T-cell (primary cell): ENCODE measurements at regions not wholly inside any gene's neighbourhood (a gene's known extent, or its start where the extent isn't known, plus 50 kb on each side); places are given as distances from the start of the nearest gene placed in this dataset.
A peak's percentile ranks its signal among the peaks of the same experiment; 100 is the strongest.

ENCODE experiments used
- ATAC-seq, 4 experiments: fragments of 200-7000 bp in 3 of 4; fragments of 150-1000 bp in 1 of 4; cut with Tn5 transposase; replicated peaks in 1 of 4; 1 replicate in 3 of 4; 2 replicates in 1 of 4; pipeline ENCODE4 v1.10.0; 2021; ENCODE audit warnings: moderate library complexity in 3 of 4, mild to moderate bottlenecking in 2 of 4, moderate number of reproducible peaks in 1 of 4
- CTCF ChIA-PET, 2 donors: fragments of 300-600 bp; sonication (Branson Sonifier 250); formaldehyde crosslinking; loops; one replicate each; lab custom pipeline; 2022; ENCODE audit warnings: antibody characterized with exemption in 2 of 2; lab: Charles Lee
- POLR2A ChIA-PET, 2 donors: fragments of 300-600 bp; sonication (Branson Sonifier 250); formaldehyde crosslinking; loops; one replicate each; lab custom pipeline; 2022; ENCODE audit warnings: antibody characterized with exemption in 2 of 2; lab: Charles Lee
- DNase-seq, 35 experiments: peaks; one replicate each; pipeline versions ENCODE4 v3.0.0 to v3.0.0-alpha.2; 2013 to 2023
- H3K27ac ChIP-seq: one replicate; pipeline ENCODE4 v1.5.1; 2013; ENCODE audit warnings: low read length
- H3K27me3 ChIP-seq, 2 experiments: replicated peaks in 1 of 2; 1 replicate in 1 of 2; 2 replicates in 1 of 2; pipeline versions ENCODE4 v1.6.1 to v1.7.0; 2013; ENCODE audit warnings: low read length in 1 of 2, mixed read lengths in 1 of 2; ENCODE audit not compliant: control insufficient read depth in 2 of 2, insufficient read depth in 2 of 2; ENCODE audit errors: extremely low read depth in 1 of 2
- H3K36me3 ChIP-seq, 2 donors: 1 replicate in 1 of 2; 2 replicates in 1 of 2; pipeline versions ENCODE4 v1.6.1 to v1.7.0; 2013; ENCODE audit warnings: low read length in 1 of 2; ENCODE audit not compliant: control insufficient read depth in 2 of 2, insufficient read depth in 1 of 2; ENCODE audit errors: extremely low read depth in 1 of 2
- H3K4me1 ChIP-seq, 2 experiments: 1 replicate in 1 of 2; 2 replicates in 1 of 2; pipeline versions ENCODE4 v1.6.1 to v1.7.0; 2013; ENCODE audit warnings: low read length in 2 of 2, mixed read lengths in 1 of 2; ENCODE audit not compliant: insufficient read depth in 2 of 2, control insufficient read depth in 1 of 2; ENCODE audit errors: extremely low read depth in 1 of 2
- H3K4me3 ChIP-seq, 2 donors: 1 replicate in 1 of 2; 2 replicates in 1 of 2; pipeline versions ENCODE4 v1.5.1 to v1.7.0; 2013; ENCODE audit warnings: mild to moderate bottlenecking in 2 of 2, low read length in 1 of 2, moderate library complexity in 1 of 2; ENCODE audit not compliant: control insufficient read depth in 1 of 2; ENCODE audit errors: extremely low read depth in 1 of 2
- H3K9me3 ChIP-seq: 2 replicates; pipeline ENCODE4 v1.7.0; 2013
- H3K27ac Mint-ChIP-seq, 2 donors: one replicate each; pipeline ENCODE4 v1.8.0; 2020 to 2021; ENCODE audit warnings: mild to moderate bottlenecking in 2 of 2, mixed read lengths in 2 of 2
- H3K27me3 Mint-ChIP-seq, 2 donors: one replicate each; pipeline ENCODE4 v1.8.0; 2021 to 2022; ENCODE audit warnings: mixed read lengths in 2 of 2
- H3K36me3 Mint-ChIP-seq: one replicate; pipeline ENCODE4 v1.8.0; 2021; ENCODE audit warnings: mixed read lengths
- H3K4me1 Mint-ChIP-seq, 3 donors: one replicate each; pipeline ENCODE4 v1.8.0; 2020 to 2022; ENCODE audit warnings: mixed read lengths in 3 of 3, mild to moderate bottlenecking in 1 of 3
- H3K4me3 Mint-ChIP-seq, 3 donors: one replicate each; pipeline ENCODE4 v1.8.0; 2020 to 2022; ENCODE audit warnings: mild to moderate bottlenecking in 3 of 3, mixed read lengths in 3 of 3, moderate library complexity in 3 of 3
- H3K9me3 Mint-ChIP-seq, 3 donors: one replicate each; pipeline ENCODE4 v1.8.0; 2020 to 2022; ENCODE audit warnings: mixed read lengths in 3 of 3
- WGBS: methylation state at CpG from one replicate; pipeline ENCODE4 v1.1.5; 2013; ENCODE audit warnings: missing lambda C conversion rate; ENCODE audit not compliant: insufficient coverage; 5-methylcytosine and 5-hydroxymethylcytosine counted together

DNA sequence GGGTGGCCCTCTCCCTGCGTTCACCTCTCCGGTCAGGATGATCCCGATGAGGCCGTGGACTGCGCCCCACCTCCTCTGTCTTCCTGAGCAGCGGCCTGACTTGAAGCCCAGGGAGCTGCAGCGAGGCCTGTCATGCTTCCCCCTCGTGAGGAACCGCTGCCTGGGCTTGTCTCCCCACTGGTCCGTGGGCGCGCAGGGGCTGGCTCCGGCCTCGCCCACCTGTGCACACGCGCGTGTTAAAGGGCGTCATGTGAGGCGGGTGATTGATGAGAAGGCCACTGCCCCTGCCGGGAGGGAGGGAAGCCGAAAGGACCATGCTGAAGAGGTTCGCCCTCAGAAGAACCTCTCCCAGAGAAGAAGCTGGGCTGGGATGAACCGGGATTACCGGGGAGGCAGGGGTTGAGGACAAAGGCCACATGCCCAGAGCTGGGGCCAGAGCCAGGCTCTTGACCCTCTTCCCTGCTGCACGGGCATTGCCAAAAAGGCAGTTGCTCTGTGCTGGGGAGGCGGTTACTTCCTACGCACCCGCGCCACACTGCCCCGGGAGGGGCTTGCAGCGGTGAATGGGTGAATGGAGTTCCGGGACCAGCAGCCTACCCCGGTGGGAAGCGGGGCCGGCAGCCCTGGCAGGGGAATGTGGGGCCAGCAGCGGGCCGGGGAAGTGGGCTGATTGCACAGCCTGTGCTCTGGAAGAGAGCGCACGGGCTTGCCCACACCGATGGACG, 85.9 kb upstream of the GSE1 start:
- ChIA-PET POLR2A (interaction anchor here in 1 of 2 donors (0.5 kb wide), 1 partner anchor 404 kb away, joined by 5 read pairs; no protein-coding TSS in a partner anchor), CTCF (no interaction called here)
- H3K4me1 Mint-ChIP-seq = no peaks in the 10 kb centered on the region
- no peaks in the 10 kb centered on the region for H3K9me3 Mint-ChIP-seq
- Histone ChIP-seq H3K36me3 (no peaks in the 10 kb centered on the region), H3K4me3 (no peak overlapping the region), H3K27ac (no peak overlapping the region), H3K27me3 (peaks cover 0 to 43% of the 10 kb centered on the region in 2 experiments), H3K9me3 (no peaks in the 10 kb centered on the region), H3K4me1 (no peaks in the 10 kb centered on the region)
- H3K27me3 Mint-ChIP-seq = peaks cover 0 to 4% of the 10 kb centered on the region in 2 donors
- H3K36me3 Mint-ChIP-seq = no peaks in the 10 kb centered on the region
- no peak overlapping the region for H3K4me3 Mint-ChIP-seq
- H3K27ac Mint-ChIP-seq = no peak overlapping the region
- no peak for DNase-seq
- 94% methylated on average over 40 of the region's 41 CpGs for WGBS
- ATAC-seq = no peak

DNA sequence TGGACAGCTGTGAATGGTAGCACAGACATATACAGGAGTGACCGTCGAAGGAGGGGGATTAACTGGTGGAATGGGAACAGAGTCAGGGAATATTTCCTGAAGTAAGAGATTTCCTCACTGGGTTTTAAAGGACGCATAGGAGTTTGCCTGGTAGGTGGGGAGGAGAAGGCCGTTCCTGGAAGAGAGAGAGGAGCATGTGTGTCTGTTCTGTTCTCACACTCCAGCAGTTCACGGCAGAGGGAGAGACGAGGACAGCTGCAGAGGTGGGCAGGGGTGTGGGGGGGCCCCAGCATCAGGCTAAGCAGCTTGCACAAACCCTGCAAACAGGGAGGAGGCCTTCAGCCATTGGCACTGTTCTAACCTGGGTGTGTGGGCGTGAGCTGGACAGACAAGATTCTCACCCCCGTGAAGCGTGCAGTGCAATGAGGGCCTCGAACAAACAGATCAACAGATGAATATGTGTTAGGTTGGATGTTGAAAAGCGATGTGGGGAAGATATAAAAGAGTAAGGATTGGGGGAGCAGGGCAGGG, 85.3 kb upstream of the GSE1 start:
- DNase-seq = no peak
- Mint-ChIP-seq H3K27me3 (peaks cover 0 to 3% of the 10 kb centered on the region in 2 donors), H3K9me3 (no peaks in the 10 kb centered on the region), H3K36me3 (no peaks in the 10 kb centered on the region), H3K4me3 (no peak overlapping the region), H3K4me1 (no peaks in the 10 kb centered on the region), H3K27ac (no peak overlapping the region)
- 78% methylated on average over 10 of the region's 11 CpGs for WGBS
- ChIA-PET CTCF (no interaction called here), POLR2A (interaction anchor here in 1 of 2 donors (0.5 kb wide), 1 partner anchor 405 kb away, joined by 5 read pairs; no protein-coding TSS in a partner anchor)
- H3K36me3 ChIP-seq = no peaks in the 10 kb centered on the region
- no peak overlapping the region for H3K4me3 ChIP-seq
- H3K4me1 ChIP-seq = no peaks in the 10 kb centered on the region
- no peak for ATAC-seq
- no peaks in the 10 kb centered on the region for H3K9me3 ChIP-seq
- peaks cover 0 to 43% of the 10 kb centered on the region in 2 experiments for H3K27me3 ChIP-seq
- H3K27ac ChIP-seq = no peak overlapping the region

DNA sequence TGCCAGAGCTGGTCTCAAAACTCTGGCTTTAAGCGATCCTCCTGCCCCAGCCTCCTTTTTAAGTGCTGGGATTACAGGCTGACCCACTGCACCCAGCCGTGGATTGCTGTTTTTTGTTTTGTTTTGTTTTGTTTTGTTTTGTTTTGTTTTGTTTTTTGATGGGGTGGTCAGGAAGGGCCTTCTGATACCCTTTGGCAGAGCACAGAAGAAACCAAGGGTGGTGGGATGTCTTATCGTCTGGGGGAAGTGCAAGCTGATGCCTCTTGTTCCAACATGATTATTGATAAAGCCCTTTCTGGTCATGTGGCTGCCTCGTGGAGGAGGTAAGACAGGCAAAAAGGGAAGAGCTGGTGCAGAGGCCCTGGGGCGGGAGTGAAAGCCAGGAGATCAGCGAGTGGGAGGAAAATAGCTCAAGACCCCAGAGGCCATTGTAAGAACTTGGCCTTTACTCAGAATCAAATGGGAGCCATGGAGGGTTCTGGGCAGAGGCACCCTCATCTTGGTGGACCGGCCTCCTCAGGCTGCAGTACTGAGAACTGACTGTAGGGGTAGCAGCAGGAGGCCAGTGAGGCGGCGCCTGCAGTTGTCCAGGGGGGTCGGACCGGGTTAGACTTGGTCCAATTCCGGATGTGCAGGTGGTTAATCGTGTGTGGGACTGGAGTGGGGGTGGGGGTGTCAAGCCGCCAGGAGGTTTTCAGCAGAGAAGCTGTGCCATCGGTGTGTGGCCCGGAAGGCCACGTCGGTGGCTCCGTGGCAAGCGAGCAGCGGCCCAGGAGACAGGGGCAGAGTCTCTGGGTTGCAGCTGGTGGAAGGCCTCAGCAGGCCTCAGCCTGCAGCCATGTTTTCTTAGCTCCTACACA, 84.4 kb upstream of the GSE1 start:
- Mint-ChIP-seq H3K4me3 (no peak overlapping the region), H3K27me3 (peaks cover 0 to 2% of the 10 kb centered on the region in 2 donors), H3K36me3 (no peaks in the 10 kb centered on the region), H3K9me3 (no peaks in the 10 kb centered on the region), H3K27ac (no peak overlapping the region), H3K4me1 (no peaks in the 10 kb centered on the region)
- ATAC-seq (no peak), DNase-seq (peak in 14 of 35 experiments; percentile 6 to 51 (median 15))
- H3K9me3 ChIP-seq = no peaks in the 10 kb centered on the region
- CTCF ChIA-PET = interaction anchor here (0.5 to 1.0 kb wide), 2 partner anchors 87 to 166 kb away, joined by 3 read pairs; no protein-coding TSS in a partner anchor
- H3K4me1 ChIP-seq = no peaks in the 10 kb centered on the region
- H3K27ac ChIP-seq = no peak overlapping the region
- H3K27me3 ChIP-seq = peaks cover 0 to 34% of the 10 kb centered on the region in 2 experiments
- WGBS = 80% methylated on average over 11 of the region's 21 CpGs
- POLR2A ChIA-PET = no interaction called here
- no peak overlapping the region for H3K4me3 ChIP-seq
- H3K36me3 ChIP-seq = no peaks in the 10 kb centered on the region

GRCh38 chr16:85529489-85530369, 83.4 kb upstream of the GSE1 start:
- peaks cover 0 to 2% of the 10 kb centered on the region in 2 donors for H3K27me3 Mint-ChIP-seq
- H3K27ac Mint-ChIP-seq = no peak overlapping the region
- Histone ChIP-seq H3K9me3 (no peaks in the 10 kb centered on the region), H3K27ac (no peak overlapping the region), H3K4me1 (no peaks in the 10 kb centered on the region), H3K27me3 (peaks cover 0 to 29% of the 10 kb centered on the region in 2 experiments), H3K4me3 (no peak overlapping the region), H3K36me3 (no peaks in the 10 kb centered on the region)
- H3K36me3 Mint-ChIP-seq = no peaks in the 10 kb centered on the region
- H3K4me3 Mint-ChIP-seq = no peak overlapping the region
- DNase-seq (no peak), ATAC-seq (no peak)
- 94% methylated on average over 14 of the region's 20 CpGs for WGBS
- CTCF ChIA-PET = interaction anchor here (0.5 to 1.0 kb wide), 5 partner anchors 19 to 270 kb away, joined by 3 to 8 read pairs (median 4); no protein-coding TSS in a partner anchor
- H3K4me1 Mint-ChIP-seq = no peaks in the 10 kb centered on the region
- no peaks in the 10 kb centered on the region for H3K9me3 Mint-ChIP-seq
- POLR2A ChIA-PET = no interaction called here

DNA sequence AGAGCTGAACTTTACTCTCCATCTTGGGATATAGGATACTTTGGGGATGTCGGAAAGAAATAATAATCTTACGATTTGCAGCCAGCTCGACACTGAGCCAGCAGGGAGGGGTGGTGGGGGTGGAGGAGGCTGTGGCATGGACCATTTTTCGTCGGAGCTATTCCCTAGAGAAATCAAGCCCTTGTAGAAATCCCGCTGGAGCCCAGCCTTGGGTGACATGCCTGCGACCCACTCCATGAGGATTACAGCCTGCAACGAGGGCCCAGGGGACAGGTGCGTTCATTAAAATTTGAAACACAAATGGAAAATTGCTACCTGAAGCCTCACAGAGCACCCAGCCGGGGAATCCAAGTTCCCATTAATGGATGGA, 82.8 kb upstream of the GSE1 start:
- DNase-seq (no peak), ATAC-seq (no peak)
- H3K36me3 Mint-ChIP-seq = no peaks in the 10 kb centered on the region
- H3K27ac Mint-ChIP-seq = no peak overlapping the region
- no peak overlapping the region for H3K27ac ChIP-seq
- POLR2A ChIA-PET = no interaction called here
- H3K36me3 ChIP-seq = no peaks in the 10 kb centered on the region
- H3K27me3 Mint-ChIP-seq = peaks cover 0 to 2% of the 10 kb centered on the region in 2 donors
- H3K9me3 Mint-ChIP-seq = no peaks in the 10 kb centered on the region
- no peak overlapping the region for H3K4me3 ChIP-seq
- H3K4me1 Mint-ChIP-seq = no peaks in the 10 kb centered on the region
- no peaks in the 10 kb centered on the region for H3K9me3 ChIP-seq
- H3K4me1 ChIP-seq = no peaks in the 10 kb centered on the region
- CTCF ChIA-PET = interaction anchor here (0.6 to 0.7 kb wide), 3 partner anchors 20 to 269 kb away, joined by 4 to 8 read pairs (median 6); no protein-coding TSS in a partner anchor
- WGBS = 94% methylated on average over 9 of the region's 10 CpGs
- no peak overlapping the region for H3K4me3 Mint-ChIP-seq
- H3K27me3 ChIP-seq = peaks cover 0 to 23% of the 10 kb centered on the region in 2 experiments
